ENCODE measurements at regions not wholly inside any gene's neighbourhood (a gene's known extent, or its start where the extent isn't known, plus 50 kb on each side); places are given as distances from the start of the nearest gene placed in this dataset.

- no peaks in the 10 kb centered on the region for H3K9me3 ChIP-seq (ENCODE audit: control insufficient read depth in 4 of 4, low read length in 3 of 4)
- 61% methylated on average over 12 of the region's 12 CpGs for WGBS
- H3K4me3 ChIP-seq (ENCODE audit: low read depth in 1 of 3, low read length in 3 of 3), result no peak overlapping the region
- H3K9ac ChIP-seq (ENCODE audit: low read depth in 1 of 2, low read length in 2 of 2), result no peak overlapping the region
- no peaks in the 10 kb centered on the region for H3K36me3 ChIP-seq (ENCODE audit: control insufficient read depth in 4 of 4, insufficient read depth in 3 of 4, low read depth in 1 of 4, low read length in 3 of 4)
- TF ChIP-seq FOXA1 (IDR thresholded peaks at IDR 0.05), result no peak
- no peak for TF ChIP-seq ZBTB33 (IDR thresholded peaks at IDR 0.05)
- no peak for TF ChIP-seq TAF1 (conservative IDR thresholded peaks at IDR 0.05)
- no peak for TF ChIP-seq REST (IDR thresholded peaks at IDR 0.05)
- no peak for TF ChIP-seq MAX (IDR thresholded peaks at IDR 0.05)
- TF ChIP-seq EGR1 (IDR thresholded peaks at IDR 0.05; ENCODE audit: low read depth in 2 of 2), result no peak
- no peak for TF ChIP-seq NR2F2 (IDR thresholded peaks at IDR 0.05)
- TF ChIP-seq FOXA2 (IDR thresholded peaks at IDR 0.05), result no peak
- TF ChIP-seq ATF3 (IDR thresholded peaks at IDR 0.05), result no peak
- no peak for TF ChIP-seq GABPA (IDR thresholded peaks at IDR 0.05 in 1 of 2, conservative IDR thresholded peaks at IDR 0.05 in 1 of 2)
- no peak for TF ChIP-seq HNF4G (IDR thresholded peaks at IDR 0.05)
- TF ChIP-seq RAD21 (IDR thresholded peaks at IDR 0.05), result no peak
- no peak for TF ChIP-seq RXRA (IDR thresholded peaks at IDR 0.05)
- TF ChIP-seq CTCF (IDR thresholded peaks at IDR 0.05; ENCODE audit: low read depth, low read length, missing input control), result no peak
- no peak for TF ChIP-seq JUND (IDR thresholded peaks at IDR 0.05)
- no peak for TF ChIP-seq SP1 (IDR thresholded peaks at IDR 0.05)
- TF ChIP-seq HNF4A (conservative IDR thresholded peaks at IDR 0.05), result no peak
- TF ChIP-seq YY1 (IDR thresholded peaks at IDR 0.05), result no peak
- H3K27me3 ChIP-seq (ENCODE audit: control insufficient read depth in 4 of 4, insufficient read depth in 4 of 4, low read length in 3 of 4), result peaks cover 0 to 4% (median 0%) of the 10 kb centered on the region in 4 donors
- no peak for DNase-seq (ENCODE audit: low spot score)
- H3K4me1 ChIP-seq (ENCODE audit: control insufficient read depth in 4 of 4, insufficient read depth in 4 of 4, low read length in 3 of 4), result no peaks in the 10 kb centered on the region
- H3K27ac ChIP-seq (ENCODE audit: low read depth in 1 of 2, low read length in 2 of 2), result no peak overlapping the region
These were observed 427.8 kb downstream of the ZNF521 start for GRCh38 chr18:24924066-24924716.

Data from liver (tissue), 8 donors.